EL (cell line): ENCODE measurements at regions not wholly inside any gene's neighbourhood (a gene's known extent, or its start where the extent isn't known, plus 50 kb on each side); places are given as distances from the start of the nearest gene placed in this dataset.

ENCODE experiments used
- DNase-seq: peaks from one replicate; pipeline ENCODE4 v3.0.0-alpha.2; 2016

GRCh38 chr10:58003945-58004344 is 263.7 kb downstream of the IPMK start:
- DNase-seq: no peak

DNA sequence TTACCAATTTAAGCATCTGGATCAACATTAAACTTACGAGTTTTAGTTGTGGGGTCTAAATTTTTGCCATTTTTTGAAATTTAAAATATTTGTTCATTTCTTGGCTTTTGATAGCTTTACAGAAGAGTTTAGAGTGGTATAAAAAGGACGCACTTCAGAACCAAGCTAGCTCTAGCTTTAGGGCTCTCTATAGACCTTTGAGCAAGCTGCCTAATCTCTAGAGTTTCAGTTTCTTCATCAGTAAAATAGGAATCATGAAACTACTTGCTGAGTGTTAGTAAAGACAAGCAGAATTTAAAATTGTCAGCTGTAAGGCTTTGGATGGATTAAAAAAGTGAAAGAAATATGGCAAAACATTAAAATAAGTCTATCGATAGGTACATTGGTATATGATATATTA is 266.5 kb downstream of the IPMK start:
- no peak for DNase-seq

DNA sequence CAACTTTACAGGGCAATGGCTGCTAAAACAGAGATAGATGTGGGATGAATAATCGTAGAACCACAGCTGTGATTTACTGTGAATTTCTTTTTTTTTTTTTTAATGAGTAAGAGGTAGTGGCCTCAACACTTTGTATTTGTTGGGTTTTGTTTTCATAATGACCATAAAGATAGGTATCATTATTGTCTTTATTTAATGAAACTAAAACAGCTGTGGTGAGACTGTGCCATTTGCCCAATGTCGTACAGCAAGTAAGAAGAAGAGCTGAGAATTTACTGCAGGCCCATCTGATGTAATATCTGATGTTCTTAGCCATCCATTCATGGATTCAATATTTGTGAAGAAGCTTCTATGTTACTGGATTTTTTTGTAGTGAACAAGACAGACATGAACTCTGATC is 271.2 kb downstream of the IPMK start:
- DNase-seq: no peak

GRCh38 chr10:57993302-57993701 is 274.4 kb downstream of the IPMK start:
- DNase-seq: no peak

DNA sequence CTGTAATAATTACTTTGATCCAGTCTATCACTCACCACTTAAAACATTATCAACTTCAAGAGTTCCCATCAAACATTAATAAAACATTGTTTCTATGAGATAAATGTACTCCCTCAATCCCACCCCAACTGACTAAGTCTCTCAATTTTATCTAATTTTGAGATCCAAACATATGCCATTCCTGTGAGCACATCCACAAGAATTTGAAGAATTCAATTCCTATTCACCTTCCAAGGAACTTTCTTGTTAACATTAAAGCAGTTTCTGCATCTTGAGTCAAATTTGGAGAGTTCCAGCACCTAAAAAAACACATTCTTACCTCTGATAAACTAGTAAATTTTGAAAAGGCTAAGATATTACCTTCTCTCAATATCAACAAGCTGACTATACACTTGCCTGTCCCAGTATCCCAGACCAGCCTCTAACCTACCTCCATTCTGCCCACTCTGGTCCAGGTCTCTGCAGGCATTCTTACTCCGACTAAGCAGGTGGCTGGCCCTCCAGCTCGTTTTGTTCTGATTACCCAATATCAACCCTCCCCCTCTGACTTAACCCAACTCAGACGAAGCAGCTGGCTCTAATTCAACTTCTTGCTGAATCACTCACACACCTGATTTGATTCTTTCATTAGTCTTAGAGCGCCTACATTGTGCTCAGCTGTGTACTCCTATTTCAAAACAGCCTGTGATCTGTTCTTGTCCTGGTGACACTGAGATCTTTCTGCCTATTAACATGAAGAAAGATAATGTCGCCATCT is 275.2 kb downstream of the IPMK start:
- DNase-seq: peak; percentile 54

DNA sequence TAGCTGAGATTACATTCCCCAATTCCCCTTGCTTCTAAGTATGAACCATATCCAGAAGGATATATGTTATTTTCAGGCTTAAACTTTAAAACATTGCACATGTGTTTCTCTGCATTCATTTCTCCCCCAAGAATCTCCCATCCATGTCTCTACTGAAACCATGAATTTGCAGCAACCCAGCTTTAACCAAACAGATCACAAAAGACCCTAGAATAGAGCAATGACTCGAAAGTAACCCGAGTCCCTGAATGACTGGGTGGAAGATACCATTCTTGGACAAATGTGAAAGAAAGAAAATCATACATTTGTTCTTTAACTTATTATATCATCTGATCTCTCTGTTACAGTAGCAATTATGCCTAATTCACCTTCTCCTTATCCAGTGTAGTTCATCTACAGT is 278.7 kb downstream of the IPMK start:
- no peak for DNase-seq

- no peak for DNase-seq
Observed at GRCh38 chr10:57987055-57987721, 280.5 kb downstream of the IPMK start.

DNA sequence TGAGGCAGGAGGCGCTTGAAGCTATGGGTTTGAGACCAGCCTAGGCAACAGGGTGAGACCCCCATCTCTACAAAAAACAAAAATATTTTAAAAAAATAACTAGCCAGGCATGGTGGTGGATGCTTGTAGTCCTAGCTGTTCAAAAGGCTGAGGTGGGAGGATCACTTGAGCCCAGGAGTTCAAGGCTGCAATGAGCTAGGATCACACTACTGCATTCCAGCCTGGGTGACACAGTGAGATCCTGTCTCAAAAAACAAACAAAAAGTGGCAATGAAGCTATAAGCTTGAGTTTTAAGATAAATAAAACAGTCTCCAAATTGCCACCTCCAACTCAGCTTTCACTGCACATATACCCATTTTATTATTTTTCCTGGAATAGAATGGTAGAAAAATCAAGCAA is 281.3 kb downstream of the IPMK start:
- DNase-seq: no peak

- peak; percentile 37 for DNase-seq
Observed at GRCh38 chr10:57983281-57983791, 284.4 kb downstream of the IPMK start.

DNA sequence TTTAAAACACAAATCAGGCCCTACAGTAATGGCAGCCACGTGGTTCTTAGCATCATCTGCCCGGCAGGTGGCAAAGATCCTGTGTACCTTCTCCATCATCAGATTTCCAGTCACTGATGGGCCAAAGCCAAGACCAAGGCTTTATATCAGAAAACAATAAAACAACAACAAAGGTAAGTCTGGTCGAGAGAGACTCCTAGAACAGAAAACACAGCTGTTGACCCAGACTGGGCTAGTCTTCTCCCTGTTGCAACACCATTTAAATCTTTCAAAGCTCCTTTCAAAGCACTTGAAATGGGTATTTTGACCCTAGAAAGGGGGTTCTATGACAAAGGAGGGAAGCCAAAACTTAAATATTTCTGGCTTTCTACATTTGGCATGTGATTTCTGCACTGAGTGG is 285.6 kb downstream of the IPMK start:
- DNase-seq: no peak

DNA sequence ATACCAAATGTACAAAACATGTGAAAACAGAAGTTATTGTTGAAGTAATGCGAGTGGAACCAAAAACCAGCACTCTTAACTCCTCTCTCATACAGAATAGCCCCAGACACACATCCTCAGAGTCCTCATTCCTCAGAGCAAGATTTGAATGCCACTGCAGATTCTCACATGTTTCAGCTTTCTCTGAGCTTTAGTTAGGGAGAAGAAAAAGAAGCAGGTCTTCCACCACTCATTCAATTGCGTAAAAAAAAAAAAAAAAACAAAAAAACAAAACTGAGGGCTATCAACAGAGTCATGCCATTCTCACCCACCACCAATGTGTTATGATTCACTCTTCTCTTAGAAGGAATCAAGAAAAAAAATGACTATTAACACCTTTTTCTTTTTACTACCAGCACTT is 287.7 kb downstream of the IPMK start:
- no peak for DNase-seq

DNA sequence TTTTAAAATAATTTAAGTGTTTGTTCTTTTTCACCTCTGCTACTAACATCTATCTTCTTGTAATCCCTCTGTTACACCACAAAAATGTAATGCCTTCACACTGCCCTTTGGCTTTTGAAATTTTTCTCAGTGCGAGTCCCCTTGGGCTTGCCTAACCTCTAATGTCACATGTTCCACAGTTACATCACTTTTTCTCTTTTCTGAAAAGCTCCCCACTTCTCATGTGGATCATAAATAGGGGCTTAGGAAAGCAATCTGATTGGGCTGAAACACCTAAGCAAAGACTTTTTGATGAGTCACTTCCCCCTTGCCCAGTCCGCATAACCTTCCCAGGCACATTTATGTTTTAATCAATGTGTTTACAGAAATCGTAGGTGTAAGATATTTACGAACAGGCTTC is 288.2 kb downstream of the IPMK start:
- peak; percentile 41 for DNase-seq

DNA sequence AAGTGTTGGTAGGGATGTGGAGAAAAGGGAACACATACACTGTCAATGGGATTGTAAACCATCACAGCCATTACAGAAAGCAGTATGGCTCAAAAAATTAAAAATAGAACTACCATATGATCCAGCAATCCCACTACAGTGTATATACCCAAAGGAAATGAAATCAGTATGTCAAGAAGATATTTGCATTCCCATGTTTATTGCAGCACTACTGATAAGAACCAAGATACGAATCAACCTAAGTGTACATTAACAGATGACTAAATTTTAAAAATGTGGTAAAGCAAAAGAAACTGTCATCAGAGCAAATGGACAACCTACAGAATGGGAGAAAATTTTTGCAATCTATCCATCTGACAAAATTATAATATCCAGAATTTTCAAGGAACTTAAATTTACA is 290.4 kb downstream of the IPMK start:
- DNase-seq: no peak

DNA sequence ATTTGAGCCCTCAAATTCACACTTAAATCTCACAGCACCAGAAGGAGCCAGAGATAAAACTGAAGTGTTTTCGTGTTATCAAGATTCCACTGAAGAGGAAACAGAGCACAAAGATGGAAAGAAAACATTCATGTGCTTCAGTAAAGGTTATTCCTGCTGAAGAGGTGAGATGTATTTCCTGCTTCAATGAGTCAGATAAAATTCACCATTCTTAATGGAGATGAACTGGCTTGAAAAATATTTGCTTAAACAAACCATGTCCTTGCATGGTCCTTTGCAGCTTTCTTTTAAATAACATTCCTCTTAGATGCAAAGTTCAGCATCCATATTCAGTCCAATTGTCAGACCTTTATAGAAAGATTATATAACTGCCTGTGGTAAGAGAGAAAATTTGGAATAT is 294.2 kb downstream of the IPMK start:
- DNase-seq: peak; percentile 46

- peak; percentile 43 for DNase-seq
Observed at GRCh38 chr10:57972783-57973182, 294.9 kb downstream of the IPMK start.

- DNase-seq: no peak
Observed at GRCh38 chr10:57968328-57969016, 299.2 kb downstream of the IPMK start.

DNA sequence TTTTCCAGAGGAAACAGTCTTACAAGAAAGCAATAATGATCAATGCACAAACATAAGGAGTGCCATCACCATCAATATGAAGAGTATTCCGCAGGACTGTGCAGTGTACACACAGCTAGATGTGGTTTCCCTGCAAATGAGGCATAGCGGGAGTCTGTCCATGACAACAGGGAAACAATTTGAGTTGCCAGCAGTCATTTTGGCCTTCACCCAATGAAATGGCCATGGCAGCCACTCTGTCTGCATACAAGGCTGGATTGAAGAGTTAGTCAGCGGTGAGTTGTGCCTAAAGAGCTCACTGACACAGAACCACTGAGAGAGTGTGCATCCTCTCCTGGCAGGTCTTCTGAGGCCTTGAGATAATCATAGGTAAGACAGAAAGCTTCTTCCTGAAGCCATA is 303.3 kb downstream of the IPMK start:
- DNase-seq: peak; percentile 87

- no peak for DNase-seq
Observed at GRCh38 chr10:57963546-57963945, 304.1 kb downstream of the IPMK start.

DNA sequence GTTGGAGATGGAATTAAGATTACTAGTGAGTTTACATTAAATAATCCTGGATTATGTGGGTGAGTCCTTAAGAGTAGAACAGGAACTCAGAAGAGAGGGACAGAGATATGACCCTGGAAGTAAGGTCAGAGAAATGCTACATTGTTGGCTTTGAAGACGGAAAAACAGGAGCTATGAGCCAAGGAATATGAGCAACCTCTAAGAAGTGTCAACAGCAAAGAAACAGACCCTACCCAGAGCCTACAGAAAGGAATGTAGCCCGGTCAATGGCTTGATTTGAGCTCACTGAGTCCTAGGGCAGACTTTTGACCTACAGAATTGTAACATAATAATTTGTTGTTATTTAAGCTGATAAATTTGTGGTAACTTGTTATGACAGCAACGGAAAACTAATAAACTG is 304.9 kb downstream of the IPMK start:
- no peak for DNase-seq

DNA sequence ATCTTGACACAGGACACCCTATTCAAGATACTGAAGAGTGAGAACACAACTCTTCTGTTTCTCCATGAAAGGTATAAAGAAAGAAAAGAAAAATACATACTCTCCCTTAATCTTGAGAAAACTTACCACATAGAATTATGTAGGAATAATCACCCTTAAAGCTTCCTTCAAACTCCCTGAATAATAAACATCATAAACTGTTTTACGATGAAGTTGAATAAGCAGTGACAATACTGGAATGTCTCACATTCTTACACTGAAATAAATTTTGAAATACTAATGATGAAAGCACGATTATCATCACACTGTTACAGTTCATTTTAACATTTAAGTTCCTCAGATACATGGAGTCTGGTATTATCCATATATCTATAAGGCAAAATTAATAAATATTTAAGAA is 306.2 kb downstream of the IPMK start:
- DNase-seq: peak; percentile 16

DNA sequence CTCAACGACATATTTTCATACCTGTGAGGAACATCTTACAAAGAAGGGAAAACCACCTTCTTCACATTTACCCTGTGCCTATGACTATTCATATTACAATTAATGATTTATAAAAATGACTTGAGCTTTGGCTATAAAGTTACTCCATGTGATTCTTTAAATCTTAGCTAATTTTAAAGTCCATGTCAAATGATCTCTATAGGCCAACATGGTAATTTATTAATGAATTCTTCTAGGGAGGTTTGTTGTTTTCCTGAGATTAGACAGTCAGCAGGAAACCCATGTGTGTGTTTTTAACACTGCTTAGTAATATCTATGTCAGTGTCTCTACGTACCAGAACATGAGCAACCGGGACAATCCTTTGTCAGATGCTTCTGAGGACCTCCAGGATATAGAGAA is 307.3 kb downstream of the IPMK start:
- DNase-seq: no peak

DNA sequence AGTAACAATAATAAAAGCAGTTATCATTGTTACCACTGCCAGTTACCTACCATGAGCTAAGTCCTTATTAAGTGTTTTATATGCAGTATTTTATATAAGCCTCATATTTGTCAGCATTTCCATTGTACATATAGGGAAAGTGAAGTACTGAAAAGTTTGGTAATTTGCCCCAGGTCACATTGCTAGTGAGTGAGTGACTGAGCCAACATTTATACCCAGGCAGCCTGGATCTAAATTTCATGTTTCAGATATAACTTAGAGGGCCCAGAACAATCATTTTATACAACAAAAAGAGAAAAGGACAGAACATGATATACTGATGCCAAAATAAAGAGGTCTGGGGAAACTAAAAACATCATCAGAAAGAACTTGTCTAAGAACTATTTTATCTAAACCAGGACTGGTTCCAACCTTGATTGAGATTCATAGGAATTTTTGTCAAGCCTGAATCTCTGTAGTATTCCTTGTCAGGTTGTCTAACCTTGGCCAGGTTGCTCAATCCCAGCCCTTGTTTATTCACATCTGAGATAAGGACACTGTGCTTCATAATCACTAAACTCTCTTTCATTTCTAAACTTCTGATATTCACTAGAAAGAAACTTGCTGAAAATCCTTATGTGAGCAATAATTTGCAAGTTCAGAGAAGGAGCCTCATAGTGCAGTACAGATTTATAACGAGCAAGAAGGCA is 308.2 kb downstream of the IPMK start:
- DNase-seq: no peak

DNA sequence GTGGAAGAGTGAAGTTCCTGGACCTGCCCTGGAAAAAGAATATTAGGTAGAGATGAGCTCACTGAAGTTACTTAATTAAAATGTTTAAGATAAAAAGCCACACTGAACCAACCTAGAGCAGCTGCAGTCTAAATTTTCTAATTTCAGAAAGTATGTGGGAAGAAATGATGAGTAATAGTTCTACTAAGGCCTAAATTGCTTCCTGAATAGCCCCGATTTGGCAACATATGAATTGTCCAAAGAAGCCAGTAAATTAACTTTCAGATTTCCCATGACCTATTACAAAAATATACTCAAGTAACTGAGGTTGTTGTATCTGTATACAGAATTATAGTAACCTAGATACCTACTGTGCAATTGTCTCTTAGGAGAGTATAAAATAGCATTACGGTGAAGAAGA is 312.6 kb downstream of the IPMK start:
- DNase-seq: peak; percentile 38
